GM12875 (cell line): ENCODE measurements at regions not wholly inside any gene's neighbourhood (a gene's known extent, or its start where the extent isn't known, plus 50 kb on each side); places are given as distances from the start of the nearest gene placed in this dataset.

Experiments used
- H3K4me3 ChIP-seq: one replicate; pipeline ENCODE4 v1.5.1; 2011; ENCODE audit warnings: low read depth, low read length, control low read depth
- TF ChIP-seq, protein P1 (sequence below): IDR thresholded peaks from 2 replicates; pipeline ENCODE4 v1.5.1; 2011; ENCODE audit warnings: low read depth, mild to moderate bottlenecking, control low read depth, inconsistent platforms, low read length, moderate library complexity, borderline replicate concordance; ENCODE audit not compliant: insufficient read depth

GRCh38 chr4:24282446-24282845 is 301.9 kb downstream of the DHX15 start:
- H3K4me3 ChIP-seq = no peak overlapping the region
- TF ChIP-seq, protein P1, sequence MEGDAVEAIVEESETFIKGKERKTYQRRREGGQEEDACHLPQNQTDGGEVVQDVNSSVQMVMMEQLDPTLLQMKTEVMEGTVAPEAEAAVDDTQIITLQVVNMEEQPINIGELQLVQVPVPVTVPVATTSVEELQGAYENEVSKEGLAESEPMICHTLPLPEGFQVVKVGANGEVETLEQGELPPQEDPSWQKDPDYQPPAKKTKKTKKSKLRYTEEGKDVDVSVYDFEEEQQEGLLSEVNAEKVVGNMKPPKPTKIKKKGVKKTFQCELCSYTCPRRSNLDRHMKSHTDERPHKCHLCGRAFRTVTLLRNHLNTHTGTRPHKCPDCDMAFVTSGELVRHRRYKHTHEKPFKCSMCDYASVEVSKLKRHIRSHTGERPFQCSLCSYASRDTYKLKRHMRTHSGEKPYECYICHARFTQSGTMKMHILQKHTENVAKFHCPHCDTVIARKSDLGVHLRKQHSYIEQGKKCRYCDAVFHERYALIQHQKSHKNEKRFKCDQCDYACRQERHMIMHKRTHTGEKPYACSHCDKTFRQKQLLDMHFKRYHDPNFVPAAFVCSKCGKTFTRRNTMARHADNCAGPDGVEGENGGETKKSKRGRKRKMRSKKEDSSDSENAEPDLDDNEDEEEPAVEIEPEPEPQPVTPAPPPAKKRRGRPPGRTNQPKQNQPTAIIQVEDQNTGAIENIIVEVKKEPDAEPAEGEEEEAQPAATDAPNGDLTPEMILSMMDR = no peak

DNA sequence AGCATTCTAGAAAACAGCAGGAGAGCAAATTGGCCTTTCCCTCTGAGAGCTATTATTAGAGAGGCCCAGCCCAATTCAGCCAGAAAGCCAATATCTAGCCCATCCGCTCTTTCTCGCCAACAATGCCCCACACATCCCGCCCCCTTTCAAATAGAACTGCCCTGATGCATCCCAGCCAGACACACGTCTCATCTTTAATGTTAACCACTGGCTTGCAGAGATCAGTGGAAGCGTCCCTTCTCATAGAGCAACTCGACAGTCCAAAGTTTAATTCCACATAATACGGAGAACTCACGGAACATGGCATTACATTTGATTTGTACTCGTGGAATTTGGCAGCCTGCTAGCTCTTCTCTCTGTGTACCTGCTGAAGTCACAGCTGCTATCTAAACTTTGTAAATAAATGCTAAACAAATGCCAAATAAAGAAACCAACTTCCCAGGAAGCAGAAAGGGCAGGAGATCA is 304.4 kb downstream of the DHX15 start:
- H3K4me3 ChIP-seq = no peak overlapping the region
- TF ChIP-seq, protein P1 = no peak

GRCh38 chr4:24279469-24279868 is 304.9 kb downstream of the DHX15 start:
- TF ChIP-seq, protein P1 = no peak
- H3K4me3 ChIP-seq = no peak overlapping the region

GRCh38 chr4:24278693-24279092 is 305.7 kb downstream of the DHX15 start:
- TF ChIP-seq, protein P1 = no peak

GRCh38 chr4:24274381-24274941 is 309.9 kb downstream of the DHX15 start:
- H3K4me3 ChIP-seq = no peak overlapping the region
- TF ChIP-seq, protein P1 = no peak

More at GRCh38 chr4:24278693-24279092, 305.7 kb downstream of the DHX15 start:
- no peak overlapping the region for H3K4me3 ChIP-seq

DNA sequence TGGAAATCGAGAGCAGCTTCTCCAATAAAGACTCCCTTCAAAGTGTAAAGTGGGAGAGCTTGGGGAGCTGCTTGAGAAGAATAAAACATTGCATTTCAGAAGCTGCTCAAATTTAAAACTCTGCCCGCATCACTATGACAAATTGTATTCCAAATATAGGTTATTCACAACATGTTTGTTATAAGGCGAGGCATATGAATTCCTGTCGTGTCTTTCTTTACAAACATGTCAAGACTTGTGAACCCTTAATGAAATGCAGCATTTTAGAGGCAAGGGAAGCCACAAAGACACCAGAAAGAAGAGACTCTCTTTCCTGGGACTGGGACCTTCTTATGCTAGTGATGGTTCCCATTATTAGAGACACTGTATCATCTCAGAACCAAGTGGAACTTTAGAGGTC is 311.2 kb downstream of the DHX15 start:
- TF ChIP-seq, protein P1 = no peak
- H3K4me3 ChIP-seq = no peak overlapping the region

DNA sequence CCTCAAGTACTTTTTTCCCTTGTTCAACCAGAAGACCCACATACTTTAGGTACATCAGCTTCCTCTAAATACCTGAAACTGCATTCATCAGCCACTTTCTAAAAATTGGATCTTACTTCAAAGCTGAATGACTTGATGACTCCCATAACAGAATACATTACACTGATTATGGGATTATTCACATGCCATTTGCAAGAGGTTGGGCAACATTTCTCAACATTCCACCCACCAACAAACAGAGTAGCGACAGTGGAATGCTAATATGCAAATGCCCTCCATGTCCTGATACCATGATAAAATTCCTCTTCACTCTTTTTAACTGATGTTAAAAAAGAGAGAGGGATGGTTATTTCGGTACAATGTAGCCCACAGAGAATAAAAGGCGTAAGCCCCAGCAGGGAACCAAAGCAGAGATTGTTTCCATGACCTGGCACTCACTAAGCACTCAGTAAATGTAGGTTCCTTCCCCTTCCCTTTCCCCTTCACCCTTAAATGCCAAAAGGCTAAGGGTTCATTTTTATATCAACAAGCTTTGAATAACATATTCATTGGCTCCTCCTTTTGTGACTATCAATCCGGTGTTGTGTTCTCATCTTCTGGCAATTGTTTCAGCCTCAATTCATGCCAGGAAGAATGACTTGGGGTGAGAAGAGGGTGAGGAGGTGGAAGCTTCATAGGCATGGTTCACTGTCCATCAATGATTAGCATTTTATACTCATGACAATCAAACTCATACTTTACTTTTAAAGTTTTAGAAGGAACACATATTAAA is 317.2 kb downstream of the DHX15 start:
- TF ChIP-seq, protein P1 = no peak
- H3K4me3 ChIP-seq = no peak overlapping the region
